A673 (cell line): ENCODE measurements at regions not wholly inside any gene's neighbourhood (a gene's known extent, or its start where the extent isn't known, plus 50 kb on each side); places are given as distances from the start of the nearest gene placed in this dataset.

Experiments
- BruUV-seq: library from RNA; stranded (reverse); fragments of 400-500 nt; replicated peaks from 2 replicates; lab custom pipeline; 2021; lab: Mats Ljungman, UMichigan
- CTCF ChIA-PET: fragments of 300-600 bp; sonication (Branson Sonifier 250); formaldehyde crosslinking; loops from one replicate; lab custom pipeline; 2022; ENCODE audit warnings: antibody characterized with exemption; lab: Charles Lee
- POLR2A ChIA-PET: fragments of 300-600 bp; sonication (Branson Sonifier 250); formaldehyde crosslinking; loops from one replicate; lab custom pipeline; 2022; ENCODE audit warnings: antibody characterized with exemption; ENCODE audit not compliant: low non-redundant PET; lab: Charles Lee
- DNase-seq: peaks from one replicate; pipeline ENCODE4 v3.0.0-alpha.2; 2015; ENCODE audit warnings: low spot score
- H3K27ac ChIP-seq: fragments of 200-600 bp; sonication (generic); 2 replicates; pipeline ENCODE4 v1.5.1; 2016; ENCODE audit warnings: mixed run types, low read depth, mild to moderate bottlenecking, mixed read lengths, antibody characterized with exemption, low read length; ENCODE audit not compliant: poor library complexity, severe bottlenecking
- H3K27me3 ChIP-seq: fragments of 200-600 bp; sonication (generic); replicated peaks from 2 replicates; pipeline ENCODE4 v1.6.1; 2017; ENCODE audit warnings: mixed run types, low read depth, mild to moderate bottlenecking, mixed read lengths, antibody characterized with exemption, low read length; ENCODE audit not compliant: insufficient read depth, poor library complexity
- H3K36me3 ChIP-seq: fragments of 200-600 bp; sonication (generic); 2 replicates; pipeline ENCODE4 v1.6.1; 2016; ENCODE audit warnings: mixed run types, mild to moderate bottlenecking, mixed read lengths, antibody characterized with exemption, low read length; ENCODE audit not compliant: insufficient read depth, poor library complexity, severe bottlenecking
- H3K4me1 ChIP-seq: fragments of 200-600 bp; sonication (generic); 2 replicates; pipeline ENCODE4 v1.6.1; 2017; ENCODE audit warnings: mixed run types, mild to moderate bottlenecking, mixed read lengths, antibody characterized with exemption, low read length; ENCODE audit not compliant: insufficient read depth, poor library complexity, severe bottlenecking
- H3K4me3 ChIP-seq: fragments of 200-600 bp; sonication (generic); 2 replicates; pipeline ENCODE4 v1.5.1; 2016; ENCODE audit warnings: low read depth, mixed run types, mild to moderate bottlenecking, mixed read lengths, low read length; ENCODE audit not compliant: poor library complexity, severe bottlenecking
- H3K9me3 ChIP-seq: fragments of 200-600 bp; sonication (generic); 2 replicates; pipeline ENCODE4 v1.6.1; 2016; ENCODE audit warnings: mixed run types, low read depth, mild to moderate bottlenecking, mixed read lengths, antibody characterized with exemption, low read length; ENCODE audit not compliant: poor library complexity, severe bottlenecking
- EZH2 ChIP-seq: fragments of 200-600 bp; sonication (generic); IDR thresholded peaks from 2 replicates; pipeline ENCODE4 v1.6.1; 2017; ENCODE audit warnings: borderline replicate concordance, low read depth, mild to moderate bottlenecking, mixed read lengths, antibody characterized with exemption, low read length; ENCODE audit not compliant: poor library complexity, severe bottlenecking
- intact Hi-C: fragments of 100-400 bp; cut with micrococcal nuclease; formaldehyde crosslinking; loops from one replicate; pipeline ENCODE4 v1.10.0; 2022; ENCODE audit not compliant: unreplicated experiment
- TF ChIP-seq, protein P1 (sequence below): fragments of 300-800, 200-600 bp; sonication (generic); conservative IDR thresholded peaks from 2 replicates; pipeline ENCODE4 v1.5.1; 2017; ENCODE audit warnings: low read depth, mild to moderate bottlenecking, antibody characterized with exemption, low read length, moderate library complexity, mixed read lengths

DNA sequence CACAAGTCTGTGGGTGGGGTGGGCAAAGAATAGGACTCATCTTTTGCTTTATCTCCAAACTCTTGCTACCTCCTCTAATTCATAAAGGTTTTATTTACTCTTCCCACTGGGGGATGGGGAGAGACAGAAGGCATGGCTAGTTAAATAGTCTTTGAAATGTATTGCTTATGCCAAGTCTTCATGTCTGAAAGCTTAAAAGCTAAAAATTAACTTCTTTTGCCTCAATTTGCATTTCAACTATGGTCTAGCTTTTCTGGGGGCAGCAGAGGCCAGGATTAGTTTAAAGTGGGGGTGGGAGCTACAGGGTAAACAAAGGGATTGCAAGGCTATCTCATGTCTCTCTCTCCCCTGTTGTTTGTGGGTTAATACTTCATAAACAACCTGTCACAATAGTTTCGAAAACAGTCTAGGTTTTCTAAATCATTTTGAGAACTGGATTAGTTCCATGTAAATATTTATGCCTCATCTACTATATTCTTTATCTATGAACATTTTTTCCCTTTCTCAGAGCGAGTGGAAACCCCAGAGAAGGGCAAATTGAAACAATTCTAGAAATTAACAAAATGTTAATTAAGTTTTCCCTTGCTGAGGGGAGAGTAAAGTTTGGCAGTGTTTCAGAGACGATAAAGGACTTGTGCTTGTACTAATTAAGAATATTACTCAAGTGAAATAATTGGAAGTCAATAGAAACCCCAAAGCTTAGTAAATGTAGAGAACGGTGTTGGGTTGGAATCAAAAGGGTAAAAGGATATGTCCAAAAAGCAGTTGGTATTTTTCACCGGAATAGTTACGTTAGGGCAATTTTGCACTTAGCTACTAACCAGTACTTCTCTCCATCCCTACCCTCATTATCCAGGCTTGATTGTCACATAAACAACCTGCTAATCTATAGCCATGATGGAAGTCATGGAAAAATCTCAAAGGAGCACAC is 182.2 kb downstream of the GIPC2 start:
- no TSS peak for BruUV-seq
- no peak for DNase-seq
- TF ChIP-seq, protein P1, sequence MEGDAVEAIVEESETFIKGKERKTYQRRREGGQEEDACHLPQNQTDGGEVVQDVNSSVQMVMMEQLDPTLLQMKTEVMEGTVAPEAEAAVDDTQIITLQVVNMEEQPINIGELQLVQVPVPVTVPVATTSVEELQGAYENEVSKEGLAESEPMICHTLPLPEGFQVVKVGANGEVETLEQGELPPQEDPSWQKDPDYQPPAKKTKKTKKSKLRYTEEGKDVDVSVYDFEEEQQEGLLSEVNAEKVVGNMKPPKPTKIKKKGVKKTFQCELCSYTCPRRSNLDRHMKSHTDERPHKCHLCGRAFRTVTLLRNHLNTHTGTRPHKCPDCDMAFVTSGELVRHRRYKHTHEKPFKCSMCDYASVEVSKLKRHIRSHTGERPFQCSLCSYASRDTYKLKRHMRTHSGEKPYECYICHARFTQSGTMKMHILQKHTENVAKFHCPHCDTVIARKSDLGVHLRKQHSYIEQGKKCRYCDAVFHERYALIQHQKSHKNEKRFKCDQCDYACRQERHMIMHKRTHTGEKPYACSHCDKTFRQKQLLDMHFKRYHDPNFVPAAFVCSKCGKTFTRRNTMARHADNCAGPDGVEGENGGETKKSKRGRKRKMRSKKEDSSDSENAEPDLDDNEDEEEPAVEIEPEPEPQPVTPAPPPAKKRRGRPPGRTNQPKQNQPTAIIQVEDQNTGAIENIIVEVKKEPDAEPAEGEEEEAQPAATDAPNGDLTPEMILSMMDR: no peak
- TF ChIP-seq EZH2: no peak
- ChIA-PET CTCF (no interaction called here), POLR2A (no interaction called here)
- Histone ChIP-seq H3K27me3 (no peaks in the 10 kb centered on the region), H3K27ac (no peak overlapping the region), H3K36me3 (no peaks in the 10 kb centered on the region), H3K9me3 (no peaks in the 10 kb centered on the region), H3K4me1 (no peaks in the 10 kb centered on the region), H3K4me3 (no peak overlapping the region)
- intact Hi-C loops: no loop called here

DNA sequence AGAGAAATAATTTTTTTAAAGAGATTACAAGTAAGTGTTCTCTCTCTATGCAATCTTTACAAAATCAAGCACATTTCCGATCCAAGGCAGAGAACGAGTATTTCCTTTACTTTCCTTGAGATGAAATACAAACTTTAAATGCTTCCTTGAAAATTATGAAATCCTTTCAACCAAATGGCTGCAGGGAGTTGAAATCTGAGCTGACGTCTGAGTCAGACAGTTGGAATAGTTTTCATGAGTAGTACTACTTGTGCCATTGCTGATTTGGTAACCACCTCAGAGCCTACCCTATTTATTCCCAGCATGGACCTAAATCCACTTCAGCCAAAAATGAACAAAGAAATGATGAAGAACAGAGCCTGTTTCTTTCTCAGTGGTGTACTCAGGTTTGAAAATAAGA is 183.6 kb downstream of the GIPC2 start:
- DNase-seq: peak; percentile 32
- no TSS peak for BruUV-seq
- Histone ChIP-seq H3K27me3 (no peaks in the 10 kb centered on the region), H3K36me3 (no peaks in the 10 kb centered on the region), H3K4me3 (no peak overlapping the region), H3K9me3 (no peaks in the 10 kb centered on the region), H3K27ac (no peak overlapping the region), H3K4me1 (no peaks in the 10 kb centered on the region)
- TF ChIP-seq, protein P1: no peak
- TF ChIP-seq EZH2: no peak
- intact Hi-C loops: no loop called here
- ChIA-PET CTCF (no interaction called here), POLR2A (no interaction called here)

DNA sequence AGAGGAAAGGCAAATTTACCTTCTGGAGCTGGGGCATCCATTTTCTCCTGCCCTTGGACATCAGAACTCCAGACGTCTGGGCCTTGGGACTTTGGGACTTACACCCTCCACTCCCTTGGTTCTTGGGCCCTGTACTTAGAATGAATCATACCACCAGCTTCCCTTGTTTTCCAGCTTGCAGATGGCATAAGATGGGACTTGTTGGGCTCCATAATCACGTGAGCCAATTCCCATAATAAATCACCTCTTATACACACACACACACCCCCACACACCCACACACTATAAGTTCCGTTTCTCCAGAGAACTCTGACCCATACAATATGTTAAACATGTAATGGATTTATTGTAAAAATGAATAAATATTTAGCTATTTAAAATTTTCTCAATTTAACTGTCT is 185.7 kb downstream of the GIPC2 start:
- Histone ChIP-seq H3K27me3 (no peaks in the 10 kb centered on the region), H3K9me3 (no peaks in the 10 kb centered on the region), H3K4me3 (no peak overlapping the region), H3K36me3 (no peaks in the 10 kb centered on the region), H3K4me1 (no peaks in the 10 kb centered on the region), H3K27ac (no peak overlapping the region)
- ChIA-PET POLR2A (no interaction called here), CTCF (no interaction called here)
- no TSS peak for BruUV-seq
- TF ChIP-seq, protein P1: no peak
- no peak for TF ChIP-seq EZH2
- no peak for DNase-seq
- intact Hi-C loops: no loop called here
